ENCODE measurements at regions not wholly inside any gene's neighbourhood (a gene's known extent, or its start where the extent isn't known, plus 50 kb on each side); places are given as distances from the start of the nearest gene placed in this dataset.

- TF ChIP-seq CTCF (IDR thresholded peaks at IDR 0.05), result no peak
- no peak for TF ChIP-seq POLR2A (IDR thresholded peaks at IDR 0.05)
These were observed 56.0 kb upstream of the TECRL start for GRCh38 chr4:64465263-64465662.

Data from breast epithelium (tissue), 3 donors.